ENCODE measurements at regions not wholly inside any gene's neighbourhood (a gene's known extent, or its start where the extent isn't known, plus 50 kb on each side); places are given as distances from the start of the nearest gene placed in this dataset.

GRCh38 chr1:14460173-14460572, 138.3 kb upstream of the KAZN start:
- no peaks in the 10 kb centered on the region for H3K9me3 ChIP-seq
- no peaks in the 10 kb centered on the region for H3K36me3 ChIP-seq
- no peaks in the 10 kb centered on the region for H3K27me3 ChIP-seq (replicated peaks; ENCODE audit: insufficient read depth)
- H3K4me3 ChIP-seq, result no peak overlapping the region
- no peak for TF ChIP-seq CTCF (IDR thresholded peaks at IDR 0.05)
- DNase-seq (ENCODE audit: low spot score) (no peak), ATAC-seq (ENCODE audit: insufficient number of reproducible peaks, low FRiP score, low read depth) (no peak)
- H3K4me1 ChIP-seq (ENCODE audit: control insufficient read depth in 1 of 2, low read depth in 2 of 2), result no peaks in the 10 kb centered on the region
- H3K27ac ChIP-seq, result no peak overlapping the region

DNA sequence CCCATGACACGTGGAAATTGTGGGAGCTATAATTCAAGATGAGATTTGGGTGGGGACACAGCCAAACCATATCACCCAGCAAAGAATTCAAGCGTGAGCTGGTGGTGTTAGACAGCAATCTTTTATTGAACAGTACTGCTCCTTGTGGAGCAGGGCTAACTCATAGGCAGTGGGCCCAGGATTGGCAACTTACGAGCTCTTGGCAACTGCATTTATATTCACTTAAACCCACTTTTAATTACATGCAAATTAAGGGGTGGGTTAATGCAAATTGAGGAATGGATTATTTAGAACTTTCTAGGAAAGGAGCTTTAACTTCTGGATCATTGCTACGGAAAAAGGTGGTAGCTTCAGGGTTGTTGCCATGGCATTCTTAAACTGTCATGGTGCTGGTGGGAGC, 135.6 kb upstream of the KAZN start:
- no peaks in the 10 kb centered on the region for H3K27me3 ChIP-seq (replicated peaks; ENCODE audit: insufficient read depth)
- no peak overlapping the region for H3K4me3 ChIP-seq
- H3K27ac ChIP-seq, result no peak overlapping the region
- no peaks in the 10 kb centered on the region for H3K4me1 ChIP-seq (ENCODE audit: control insufficient read depth in 1 of 2, low read depth in 2 of 2)
- no peaks in the 10 kb centered on the region for H3K36me3 ChIP-seq
- DNase-seq (ENCODE audit: low spot score) (no peak), ATAC-seq (ENCODE audit: insufficient number of reproducible peaks, low FRiP score, low read depth) (no peak)
- no peaks in the 10 kb centered on the region for H3K9me3 ChIP-seq
- no peak for TF ChIP-seq CTCF (IDR thresholded peaks at IDR 0.05)

GRCh38 chr1:14466006-14466405, 132.5 kb upstream of the KAZN start:
- H3K36me3 ChIP-seq, result no peaks in the 10 kb centered on the region
- ATAC-seq (ENCODE audit: insufficient number of reproducible peaks, low FRiP score, low read depth) (no peak), DNase-seq (ENCODE audit: low spot score) (no peak)
- H3K27me3 ChIP-seq (replicated peaks; ENCODE audit: insufficient read depth), result no peaks in the 10 kb centered on the region
- no peak overlapping the region for H3K4me3 ChIP-seq
- no peak overlapping the region for H3K27ac ChIP-seq
- H3K9me3 ChIP-seq, result no peaks in the 10 kb centered on the region
- no peak for TF ChIP-seq CTCF (IDR thresholded peaks at IDR 0.05)
- H3K4me1 ChIP-seq (ENCODE audit: control insufficient read depth in 1 of 2, low read depth in 2 of 2), result no peaks in the 10 kb centered on the region

GRCh38 chr1:14467112-14467511, 131.4 kb upstream of the KAZN start:
- DNase-seq (ENCODE audit: low spot score) (no peak), ATAC-seq (ENCODE audit: insufficient number of reproducible peaks, low FRiP score, low read depth) (no peak)
- Histone ChIP-seq H3K4me1 (ENCODE audit: control insufficient read depth in 1 of 2, low read depth in 2 of 2) (no peaks in the 10 kb centered on the region), H3K4me3 (no peak overlapping the region), H3K36me3 (no peaks in the 10 kb centered on the region), H3K27me3 (replicated peaks; ENCODE audit: insufficient read depth) (no peaks in the 10 kb centered on the region), H3K9me3 (no peaks in the 10 kb centered on the region), H3K27ac (no peak overlapping the region)
- no peak for TF ChIP-seq CTCF (IDR thresholded peaks at IDR 0.05)

GRCh38 chr1:14468751-14469150, 129.7 kb upstream of the KAZN start:
- DNase-seq (ENCODE audit: low spot score), result no peak
- ATAC-seq (ENCODE audit: insufficient number of reproducible peaks, low FRiP score, low read depth), result no peak

More at GRCh38 chr1:14468751-14469150, 129.7 kb upstream of the KAZN start:
- TF ChIP-seq CTCF (IDR thresholded peaks at IDR 0.05), result no peak
- no peaks in the 10 kb centered on the region for H3K9me3 ChIP-seq
- H3K27ac ChIP-seq, result no peak overlapping the region
- no peaks in the 10 kb centered on the region for H3K27me3 ChIP-seq (replicated peaks; ENCODE audit: insufficient read depth)
- no peak overlapping the region for H3K4me3 ChIP-seq
- no peaks in the 10 kb centered on the region for H3K36me3 ChIP-seq
- no peaks in the 10 kb centered on the region for H3K4me1 ChIP-seq (ENCODE audit: control insufficient read depth in 1 of 2, low read depth in 2 of 2)
